Astrocyte (in vitro differentiated cells and primary cell): ENCODE measurements at regions not wholly inside any gene's neighbourhood (a gene's known extent, or its start where the extent isn't known, plus 50 kb on each side); places are given as distances from the start of the nearest gene placed in this dataset.

ENCODE experiments used
- DNase-seq: peaks from one replicate; pipeline ENCODE4 v3.0.0-alpha.2; 2010; ENCODE audit warnings: low read depth
- FAIRE-seq: peaks from 2 replicates; lab custom pipeline; 2011; peaks lifted over from hg19 to GRCh38; lab: Jason Lieb, UNC
- H2AFZ ChIP-seq: 2 replicates; pipeline ENCODE4 v1.6.0; 2012; ENCODE audit warnings: low read depth, low read length, inconsistent platforms
- H3K27ac ChIP-seq: 2 replicates; pipeline ENCODE4 v1.5.1; 2011; ENCODE audit warnings: low read depth, low read length, inconsistent platforms
- H3K27me3 ChIP-seq: 2 replicates; pipeline ENCODE4 v1.6.0; 2011; ENCODE audit warnings: low read length, inconsistent platforms; ENCODE audit not compliant: insufficient read depth
- H3K36me3 ChIP-seq: 2 replicates; pipeline ENCODE4 v1.5.1; 2011; ENCODE audit warnings: low read length, inconsistent platforms; ENCODE audit not compliant: insufficient read depth
- H3K4me1 ChIP-seq: 2 replicates; pipeline ENCODE4 v1.5.1; 2011; ENCODE audit warnings: low read length, inconsistent platforms; ENCODE audit not compliant: insufficient read depth
- H3K4me2 ChIP-seq: 2 replicates; pipeline ENCODE4 v1.6.0; 2012; ENCODE audit warnings: low read length, inconsistent platforms
- H3K4me3 ChIP-seq: 2 replicates; pipeline ENCODE4 v1.5.1; 2011; ENCODE audit warnings: low read depth, mild to moderate bottlenecking, low read length, inconsistent platforms; ENCODE audit not compliant: insufficient read depth
- H3K79me2 ChIP-seq: 2 replicates; pipeline ENCODE4 v1.6.0; 2012; ENCODE audit warnings: mild to moderate bottlenecking, low read length, inconsistent platforms; ENCODE audit not compliant: insufficient read depth
- H3K9ac ChIP-seq: 2 replicates; pipeline ENCODE4 v1.6.0; 2012; ENCODE audit warnings: mild to moderate bottlenecking, low read length, inconsistent platforms
- H3K9me3 ChIP-seq: 2 replicates; pipeline ENCODE4 v1.5.1; 2012; ENCODE audit warnings: low read depth, mild to moderate bottlenecking, low read length, inconsistent platforms; ENCODE audit not compliant: insufficient read depth
- H4K20me1 ChIP-seq: 2 replicates; pipeline ENCODE4 v1.6.0; 2012; ENCODE audit warnings: low read length, inconsistent platforms; ENCODE audit not compliant: insufficient read depth
- H3K27ac Mint-ChIP-seq: one replicate; pipeline ENCODE4 v1.8.0; 2021; ENCODE audit warnings: mild to moderate bottlenecking, mixed read lengths; ENCODE audit not compliant: unreplicated experiment
- H3K27me3 Mint-ChIP-seq: one replicate; pipeline ENCODE4 v1.8.0; 2021; ENCODE audit warnings: low read depth, mixed read lengths; ENCODE audit not compliant: unreplicated experiment
- H3K36me3 Mint-ChIP-seq: one replicate; pipeline ENCODE4 v1.8.0; 2021; ENCODE audit warnings: low read depth, mixed read lengths; ENCODE audit not compliant: unreplicated experiment
- H3K4me1 Mint-ChIP-seq: one replicate; pipeline ENCODE4 v1.8.0; 2021; ENCODE audit warnings: low read depth, mixed read lengths; ENCODE audit not compliant: unreplicated experiment
- H3K4me3 Mint-ChIP-seq: one replicate; pipeline ENCODE4 v1.8.0; 2021; ENCODE audit warnings: mild to moderate bottlenecking, moderate library complexity, mixed read lengths; ENCODE audit not compliant: unreplicated experiment
- H3K9me3 Mint-ChIP-seq: one replicate; pipeline ENCODE4 v1.8.0; 2021; ENCODE audit warnings: mild to moderate bottlenecking, mixed read lengths; ENCODE audit not compliant: unreplicated experiment
- EZH2 ChIP-seq: IDR thresholded peaks from 2 replicates; pipeline ENCODE4 v1.6.1; 2012; ENCODE audit warnings: mild to moderate bottlenecking, low read length, inconsistent platforms; ENCODE audit not compliant: insufficient read depth
- TF ChIP-seq, protein P1 (sequence below): IDR thresholded peaks from 2 replicates; pipeline ENCODE4 v1.5.1; 2011; ENCODE audit warnings: low read depth, mild to moderate bottlenecking, inconsistent platforms, low read length, moderate library complexity; ENCODE audit not compliant: insufficient read depth

DNA sequence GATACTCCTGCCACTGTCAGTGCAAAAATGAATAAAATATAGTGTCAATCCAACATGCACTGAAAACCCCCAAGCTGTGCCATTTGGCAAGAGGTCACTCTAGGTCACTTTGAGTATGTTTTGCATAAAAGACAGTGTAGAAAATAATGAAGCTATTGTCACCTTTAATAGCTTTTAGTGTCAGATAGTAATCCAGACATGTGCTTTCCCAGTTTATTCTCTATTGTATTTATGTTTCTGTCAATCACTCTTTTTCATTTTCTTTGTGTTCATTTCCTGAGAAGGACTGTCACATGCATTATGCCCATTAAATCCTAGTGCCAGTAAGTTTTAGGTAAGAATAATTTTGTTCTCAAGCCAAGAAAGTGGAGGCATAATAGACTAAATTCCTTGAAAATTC, 1073.9 kb upstream of the CDH2 start:
- no peaks in the 10 kb centered on the region for H3K9me3 Mint-ChIP-seq
- H4K20me1 ChIP-seq = no peaks in the 10 kb centered on the region
- no peaks in the 10 kb centered on the region for H3K9me3 ChIP-seq
- no peaks in the 10 kb centered on the region for H3K27me3 ChIP-seq
- no peak overlapping the region for H2AFZ ChIP-seq
- no peak overlapping the region for H3K4me3 ChIP-seq
- no peak for DNase-seq
- H3K4me1 Mint-ChIP-seq = peaks cover 6% of the 10 kb centered on the region
- H3K36me3 Mint-ChIP-seq = no peaks in the 10 kb centered on the region
- H3K9ac ChIP-seq = no peak overlapping the region
- H3K27me3 Mint-ChIP-seq = no peaks in the 10 kb centered on the region
- no peak overlapping the region for H3K27ac Mint-ChIP-seq
- no peak overlapping the region for H3K27ac ChIP-seq
- no peak for TF ChIP-seq EZH2
- TF ChIP-seq, protein P1, sequence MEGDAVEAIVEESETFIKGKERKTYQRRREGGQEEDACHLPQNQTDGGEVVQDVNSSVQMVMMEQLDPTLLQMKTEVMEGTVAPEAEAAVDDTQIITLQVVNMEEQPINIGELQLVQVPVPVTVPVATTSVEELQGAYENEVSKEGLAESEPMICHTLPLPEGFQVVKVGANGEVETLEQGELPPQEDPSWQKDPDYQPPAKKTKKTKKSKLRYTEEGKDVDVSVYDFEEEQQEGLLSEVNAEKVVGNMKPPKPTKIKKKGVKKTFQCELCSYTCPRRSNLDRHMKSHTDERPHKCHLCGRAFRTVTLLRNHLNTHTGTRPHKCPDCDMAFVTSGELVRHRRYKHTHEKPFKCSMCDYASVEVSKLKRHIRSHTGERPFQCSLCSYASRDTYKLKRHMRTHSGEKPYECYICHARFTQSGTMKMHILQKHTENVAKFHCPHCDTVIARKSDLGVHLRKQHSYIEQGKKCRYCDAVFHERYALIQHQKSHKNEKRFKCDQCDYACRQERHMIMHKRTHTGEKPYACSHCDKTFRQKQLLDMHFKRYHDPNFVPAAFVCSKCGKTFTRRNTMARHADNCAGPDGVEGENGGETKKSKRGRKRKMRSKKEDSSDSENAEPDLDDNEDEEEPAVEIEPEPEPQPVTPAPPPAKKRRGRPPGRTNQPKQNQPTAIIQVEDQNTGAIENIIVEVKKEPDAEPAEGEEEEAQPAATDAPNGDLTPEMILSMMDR = no peak
- H3K79me2 ChIP-seq = no peaks in the 10 kb centered on the region
- H3K36me3 ChIP-seq = no peaks in the 10 kb centered on the region
- H3K4me1 ChIP-seq = no peaks in the 10 kb centered on the region
- no peak overlapping the region for H3K4me3 Mint-ChIP-seq
- no peak for FAIRE-seq
- no peak overlapping the region for H3K4me2 ChIP-seq

DNA sequence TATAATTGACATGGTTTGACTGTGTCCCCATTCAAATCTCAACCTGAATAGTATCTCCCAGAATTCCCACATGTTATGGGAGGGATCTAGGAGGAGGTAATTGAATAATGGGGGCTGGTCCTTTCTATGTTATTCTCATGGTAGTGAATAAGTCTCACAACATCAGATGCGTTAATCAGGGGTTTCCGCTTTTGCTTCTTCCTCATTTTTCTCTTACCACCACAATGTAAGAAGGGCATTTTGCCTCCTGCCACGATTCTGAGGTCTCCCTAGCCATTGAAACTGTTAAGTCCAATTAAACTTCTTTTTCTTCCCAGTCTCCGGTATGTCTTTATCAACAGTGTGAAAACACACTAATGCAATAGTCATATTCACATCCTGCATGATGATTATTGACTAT, 1073.3 kb upstream of the CDH2 start:
- Histone ChIP-seq H3K27me3 (no peaks in the 10 kb centered on the region), H3K4me3 (no peak overlapping the region), H2AFZ (no peak overlapping the region), H3K27ac (no peak overlapping the region), H3K4me2 (no peak overlapping the region), H3K9ac (no peak overlapping the region), H3K9me3 (no peaks in the 10 kb centered on the region), H4K20me1 (no peaks in the 10 kb centered on the region), H3K79me2 (no peaks in the 10 kb centered on the region), H3K36me3 (no peaks in the 10 kb centered on the region), H3K4me1 (no peaks in the 10 kb centered on the region)
- no peak for TF ChIP-seq EZH2
- TF ChIP-seq, protein P1 = no peak
- H3K4me1 Mint-ChIP-seq = peaks cover 6% of the 10 kb centered on the region
- H3K4me3 Mint-ChIP-seq = no peak overlapping the region
- DNase-seq (no peak), FAIRE-seq (no peak)
- no peaks in the 10 kb centered on the region for H3K27me3 Mint-ChIP-seq
- no peak overlapping the region for H3K27ac Mint-ChIP-seq
- H3K36me3 Mint-ChIP-seq = no peaks in the 10 kb centered on the region
- no peaks in the 10 kb centered on the region for H3K9me3 Mint-ChIP-seq

DNA sequence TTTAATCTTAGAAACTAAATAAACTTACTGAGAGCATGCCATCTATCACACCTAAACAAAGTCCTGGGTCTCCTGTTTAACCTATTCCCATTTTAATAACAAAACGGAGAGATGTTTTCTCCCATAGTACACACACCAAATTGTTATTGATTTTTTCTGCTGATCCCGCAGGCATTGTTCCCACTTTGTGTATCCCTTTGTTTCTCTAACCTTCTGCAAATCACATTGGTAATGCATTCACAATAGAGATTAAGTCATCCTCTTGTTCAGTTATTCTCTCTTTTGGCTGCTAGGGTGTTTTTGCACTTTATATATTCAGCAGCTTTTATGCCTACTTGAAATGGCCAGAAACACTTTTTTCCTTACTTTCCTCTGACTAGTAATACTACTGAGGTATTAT, 1071.9 kb upstream of the CDH2 start:
- FAIRE-seq (no peak), DNase-seq (no peak)
- Mint-ChIP-seq H3K4me1 (peaks cover 6% of the 10 kb centered on the region), H3K9me3 (peaks cover 4% of the 10 kb centered on the region), H3K27me3 (no peaks in the 10 kb centered on the region), H3K36me3 (no peaks in the 10 kb centered on the region), H3K27ac (no peak overlapping the region), H3K4me3 (no peak overlapping the region)
- Histone ChIP-seq H3K4me2 (no peak overlapping the region), H3K79me2 (no peaks in the 10 kb centered on the region), H3K9ac (no peak overlapping the region), H3K36me3 (no peaks in the 10 kb centered on the region), H4K20me1 (no peaks in the 10 kb centered on the region), H3K9me3 (no peaks in the 10 kb centered on the region), H3K4me1 (no peaks in the 10 kb centered on the region), H2AFZ (no peak overlapping the region), H3K4me3 (no peak overlapping the region), H3K27ac (no peak overlapping the region), H3K27me3 (no peaks in the 10 kb centered on the region)
- TF ChIP-seq, protein P1 = no peak
- TF ChIP-seq EZH2 = no peak
